ENCODE measurements at regions not wholly inside any gene's neighbourhood (a gene's known extent, or its start where the extent isn't known, plus 50 kb on each side); places are given as distances from the start of the nearest gene placed in this dataset.
"Not testable (repeated sequence)": the region's sequence is repeated elsewhere in the genome, so short reads cannot be mapped to it uniquely, and the experiment has no call there.

GRCh38 chr2:16053437-16054257, 113.3 kb downstream of the MYCN start:
- DNase-seq, result no peak

GRCh38 chr2:16052571-16053052, 112.3 kb downstream of the MYCN start:
- DNase-seq, result not testable (repeated sequence)

DNA sequence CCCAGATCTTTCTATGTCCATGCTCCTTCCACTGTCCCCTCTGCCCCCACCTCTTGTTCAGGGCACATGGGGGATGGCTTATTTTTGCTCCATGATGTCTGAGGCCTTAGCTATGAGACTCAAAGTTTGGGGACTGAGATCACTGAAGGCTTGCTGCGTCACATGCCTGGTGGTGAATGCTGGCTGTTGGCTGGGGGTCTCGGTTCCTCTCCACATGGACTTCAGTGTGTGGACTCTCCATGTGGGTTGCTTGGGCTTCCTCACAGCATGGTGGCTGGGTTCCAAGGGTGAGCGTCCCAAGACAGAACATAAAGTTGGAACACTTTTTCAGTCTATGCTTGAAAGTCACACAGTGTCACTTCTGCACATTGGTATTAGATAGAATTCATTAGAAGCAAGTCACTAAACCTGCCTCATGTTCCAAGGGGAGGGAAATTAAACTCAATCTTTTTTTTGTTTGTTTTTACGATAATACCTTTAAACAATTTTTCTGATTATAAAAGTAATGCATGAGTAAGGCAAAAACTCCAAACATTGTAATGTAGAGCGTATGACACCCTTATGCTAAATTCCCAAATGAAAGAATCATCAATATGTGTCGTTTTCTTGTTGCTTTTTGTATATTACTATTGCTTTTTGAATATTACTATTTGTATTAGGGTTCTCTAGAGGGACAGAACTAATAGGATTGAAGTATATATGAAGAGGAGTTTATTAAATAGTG, 111.7 kb downstream of the MYCN start:
- no peak for DNase-seq

GRCh38 chr2:16050908-16051489, 110.6 kb downstream of the MYCN start:
- no peak for DNase-seq

DNA sequence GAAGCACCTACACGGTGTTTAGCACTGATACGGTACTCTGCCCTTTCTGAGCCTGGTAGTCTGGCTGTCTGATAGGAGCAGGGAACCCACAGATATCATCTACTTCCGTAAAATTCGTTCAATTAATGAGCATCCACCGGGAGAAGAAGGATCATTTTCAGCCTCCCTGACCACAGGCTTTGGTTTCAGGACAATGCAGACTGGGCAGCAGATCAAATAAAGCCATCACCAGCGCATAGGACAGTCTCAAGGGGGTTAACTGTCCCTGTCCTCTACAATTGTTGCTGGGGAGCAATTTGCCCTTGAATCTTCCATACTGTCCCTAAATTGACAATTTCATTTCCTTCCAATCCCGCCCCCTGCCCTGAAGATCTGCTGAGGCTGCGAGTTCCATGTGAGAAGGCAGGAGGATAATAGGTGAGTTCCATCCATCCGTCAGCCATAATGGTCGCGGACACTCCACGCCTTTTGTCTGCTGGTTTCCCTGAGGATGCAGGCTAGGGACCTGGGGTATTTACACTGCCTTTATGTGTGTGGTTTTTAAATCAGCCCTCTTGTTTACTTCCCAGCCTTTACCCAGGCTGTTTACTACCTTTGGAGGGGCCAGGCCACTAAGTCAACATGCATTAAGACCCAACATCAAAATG, 110.0 kb downstream of the MYCN start:
- DNase-seq, result no peak

GRCh38 chr2:16049406-16049805, 109.1 kb downstream of the MYCN start:
- DNase-seq, result no peak

- DNase-seq, result peak; percentile 99
These were observed 108.1 kb downstream of the MYCN start for GRCh38 chr2:16048466-16048865.

- no peak for DNase-seq
These were observed 107.4 kb downstream of the MYCN start for GRCh38 chr2:16047701-16048100.

DNA sequence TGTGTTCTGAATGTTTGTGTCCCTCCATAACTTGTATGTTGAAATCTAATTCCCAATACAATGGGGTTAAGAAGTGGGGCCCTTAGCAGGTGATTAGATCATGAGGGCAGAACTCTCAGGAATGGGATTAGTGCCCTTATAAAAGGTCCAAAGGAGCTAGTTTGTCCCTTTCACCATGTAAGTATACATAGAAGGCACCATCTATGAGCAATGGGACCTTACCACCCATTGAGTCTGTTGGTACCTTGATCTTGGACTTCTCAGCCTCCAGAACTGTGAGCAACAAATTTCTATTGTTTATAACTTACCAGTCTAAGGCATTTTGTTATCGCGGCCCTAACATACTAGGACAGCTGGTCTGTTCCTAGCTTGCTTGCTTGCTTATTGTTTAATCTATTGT, 106.3 kb downstream of the MYCN start:
- DNase-seq, result no peak

DNA sequence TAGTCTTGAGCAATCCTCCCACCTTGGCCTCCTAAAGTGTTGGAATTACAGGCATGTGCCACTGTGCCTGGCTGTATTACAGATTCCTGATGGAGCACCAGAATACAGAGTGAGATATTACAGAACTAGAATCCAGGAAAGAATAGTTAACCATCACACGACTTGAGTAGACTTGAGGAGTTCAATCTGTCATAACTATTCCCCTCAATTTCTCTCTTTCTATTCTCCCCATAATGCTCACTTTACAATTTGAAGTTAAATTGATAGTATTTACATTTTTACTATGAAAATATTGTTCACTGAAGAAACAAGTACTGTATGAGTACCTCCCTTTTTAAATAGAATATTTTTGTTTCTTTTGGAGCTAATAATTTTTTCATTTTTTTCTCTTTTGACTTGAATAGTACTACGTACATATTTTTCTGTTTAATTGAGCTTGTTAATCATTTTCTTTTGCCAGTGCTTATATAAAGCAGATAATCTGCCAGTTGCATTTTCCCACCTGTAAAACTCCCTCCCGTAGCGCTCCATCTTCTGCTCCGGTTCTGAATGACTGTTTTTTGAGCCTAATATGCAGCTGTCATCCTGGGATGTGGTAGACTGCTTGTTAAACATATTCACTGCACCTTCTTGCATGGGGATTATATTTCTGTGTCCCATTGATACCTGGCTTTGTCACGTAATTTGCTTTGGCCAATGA, 105.5 kb downstream of the MYCN start:
- no peak for DNase-seq

GRCh38 chr2:16044946-16045456, 104.7 kb downstream of the MYCN start:
- no peak for DNase-seq

DNA sequence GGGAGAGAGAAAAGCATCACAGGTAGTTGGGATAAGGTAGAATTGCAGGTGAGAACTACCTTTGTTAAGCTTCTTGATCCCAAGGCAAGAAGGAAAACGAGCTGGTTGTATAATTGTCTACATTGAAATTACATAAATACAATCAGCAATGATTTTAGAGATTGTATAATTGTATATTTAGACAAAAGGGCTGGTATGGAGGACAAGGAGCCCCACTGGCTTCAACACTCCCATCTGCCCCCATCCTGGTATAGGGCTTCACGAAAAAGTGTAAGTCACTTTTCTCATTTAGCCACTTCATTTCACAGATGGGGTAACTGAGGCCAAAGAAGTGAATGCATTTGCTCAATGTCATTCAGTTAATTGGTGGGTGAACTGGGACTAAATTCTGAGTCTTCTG, 103.3 kb downstream of the MYCN start:
- DNase-seq, result no peak

DNA sequence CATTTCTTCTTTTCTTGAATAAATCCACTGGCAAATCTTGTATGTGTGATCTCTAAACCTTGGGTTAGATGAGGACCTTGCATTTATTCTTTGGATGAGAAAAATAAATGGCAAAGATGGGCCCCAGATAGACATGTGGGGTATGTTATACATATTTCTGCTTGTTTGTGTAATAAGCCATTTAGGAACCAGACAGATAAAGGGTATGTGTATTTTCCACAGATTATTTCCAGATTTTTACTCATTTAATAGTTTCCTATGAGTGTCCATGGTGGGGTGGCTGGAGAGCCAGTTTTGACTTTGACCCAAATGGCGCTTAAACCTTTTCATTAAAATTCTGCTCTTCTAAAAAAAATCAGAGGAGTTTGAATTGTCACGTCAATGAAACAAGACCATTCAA, 102.8 kb downstream of the MYCN start:
- no peak for DNase-seq

- no peak for DNase-seq
These were observed 101.9 kb downstream of the MYCN start for GRCh38 chr2:16042201-16042700.

- no peak for DNase-seq
These were observed 100.1 kb downstream of the MYCN start for GRCh38 chr2:16040271-16041010.

GRCh38 chr2:16039823-16040222, 99.5 kb downstream of the MYCN start:
- no peak for DNase-seq

DNA sequence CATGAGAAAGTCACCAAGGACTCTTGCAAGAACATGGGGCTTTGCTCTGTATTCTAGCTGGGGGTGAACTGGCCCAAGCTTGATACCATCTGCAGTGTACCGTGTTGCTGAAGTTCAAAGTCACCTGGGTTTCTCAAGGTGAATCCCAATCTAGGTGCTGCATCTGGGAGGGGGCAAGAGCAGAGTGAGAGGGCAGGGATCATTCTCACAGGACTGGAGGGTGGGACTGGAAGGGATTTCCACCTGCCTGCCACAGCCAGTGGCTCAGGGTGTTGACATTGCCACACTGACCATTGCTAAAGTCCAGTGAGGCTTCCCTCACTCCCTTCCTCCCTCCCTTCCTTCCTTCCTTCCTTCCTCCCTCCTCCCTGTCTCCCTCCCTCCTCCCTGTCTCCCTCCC, 98.7 kb downstream of the MYCN start:
- DNase-seq, result no peak

DNA sequence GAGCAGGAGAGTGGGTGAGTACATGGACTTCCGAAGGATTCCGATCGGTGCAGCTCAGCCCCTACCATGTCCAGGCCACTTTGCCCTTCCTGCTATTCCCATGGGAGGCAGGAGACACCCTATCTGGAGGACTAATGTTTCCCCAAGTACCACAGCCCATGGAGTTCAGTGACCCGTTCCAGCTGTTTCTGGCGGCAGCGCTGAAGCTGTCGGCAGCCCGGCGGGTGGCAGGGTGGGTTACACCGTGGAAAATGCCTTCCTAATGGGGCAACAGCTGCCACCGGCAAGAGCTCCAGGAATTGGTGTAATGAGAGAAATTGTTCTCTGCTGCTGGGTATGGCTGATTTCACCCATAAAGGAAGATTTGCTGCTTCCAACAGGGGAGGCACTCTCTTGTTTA, 98.3 kb downstream of the MYCN start:
- DNase-seq, result peak; percentile 100

DNA sequence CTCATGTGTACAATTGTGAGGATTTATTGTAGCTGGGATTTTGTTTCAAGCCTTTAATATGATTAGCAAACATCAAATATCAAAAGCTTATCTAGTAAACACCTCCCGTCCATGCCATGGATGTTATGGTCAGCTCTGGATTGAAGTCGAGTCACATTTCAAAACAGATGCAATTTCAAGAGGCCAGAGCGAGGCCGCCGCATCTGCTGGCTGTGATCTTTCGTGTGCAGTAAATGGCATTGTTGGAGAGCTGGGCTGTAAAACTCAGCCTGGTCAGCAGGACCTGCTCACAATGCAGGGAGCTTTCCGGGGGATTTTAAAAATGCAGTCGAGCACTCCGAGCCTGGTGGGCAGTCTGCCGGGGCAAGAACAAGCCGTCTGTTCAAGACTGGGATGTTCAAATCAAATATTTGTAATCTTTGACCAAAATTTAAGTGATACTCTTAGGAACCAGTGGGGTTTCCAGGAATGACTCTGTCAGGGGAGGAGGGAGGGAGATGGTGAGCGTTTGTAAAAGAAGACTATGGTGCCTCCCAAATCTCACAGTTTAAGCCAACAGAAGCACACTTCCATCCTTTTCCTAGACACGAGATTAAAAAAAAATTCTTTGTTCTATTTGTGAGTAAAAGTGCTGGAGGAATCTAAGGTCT, 97.6 kb downstream of the MYCN start:
- DNase-seq, result no peak

DNA sequence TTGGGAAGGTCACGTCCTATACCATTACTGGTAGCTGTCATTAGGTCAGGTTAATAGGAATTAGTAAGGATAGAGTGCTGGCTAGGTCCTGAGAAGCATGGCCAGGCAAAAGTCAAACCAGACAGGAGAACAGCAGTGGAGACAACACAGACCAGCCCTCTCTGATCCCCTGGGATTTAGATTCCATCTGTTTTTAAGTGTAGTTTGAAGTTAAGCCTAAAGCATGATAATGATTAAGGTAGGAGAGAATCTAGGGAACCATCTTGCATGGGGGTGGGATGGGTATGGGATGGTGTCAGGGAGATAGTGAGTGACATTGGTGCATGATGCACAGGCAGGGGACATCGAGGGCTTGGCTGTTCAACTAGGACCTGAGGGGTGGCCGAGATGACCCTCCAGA, 96.6 kb downstream of the MYCN start:
- no peak for DNase-seq
